ENCODE measurements at regions not wholly inside any gene's neighbourhood (a gene's known extent, or its start where the extent isn't known, plus 50 kb on each side); places are given as distances from the start of the nearest gene placed in this dataset.

DNA sequence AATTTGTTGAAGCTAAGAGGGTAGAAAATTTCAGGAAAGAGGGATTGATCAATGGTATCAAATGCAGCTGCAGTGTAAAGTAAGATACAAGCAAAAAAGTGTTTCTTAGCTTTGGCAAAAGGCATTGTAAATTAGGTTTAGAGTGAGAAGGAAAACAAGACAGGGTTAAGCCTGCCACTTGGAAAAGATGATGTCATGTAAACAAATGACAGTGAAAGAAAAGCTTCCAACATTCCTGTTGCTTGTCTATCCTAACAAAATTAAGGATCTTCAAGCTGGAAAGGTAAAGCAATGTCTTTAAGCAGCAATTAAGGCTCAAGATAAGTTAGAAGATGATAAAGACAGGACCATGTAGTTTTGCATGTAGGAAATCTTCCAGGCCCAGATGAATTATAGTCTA is 139.1 kb upstream of the PPP2R2B start:
- H3K27ac ChIP-seq = no peak overlapping the region
- intact Hi-C loops (cut with DNase I; ENCODE audit: low total_unique reads) = no loop called here

DNA sequence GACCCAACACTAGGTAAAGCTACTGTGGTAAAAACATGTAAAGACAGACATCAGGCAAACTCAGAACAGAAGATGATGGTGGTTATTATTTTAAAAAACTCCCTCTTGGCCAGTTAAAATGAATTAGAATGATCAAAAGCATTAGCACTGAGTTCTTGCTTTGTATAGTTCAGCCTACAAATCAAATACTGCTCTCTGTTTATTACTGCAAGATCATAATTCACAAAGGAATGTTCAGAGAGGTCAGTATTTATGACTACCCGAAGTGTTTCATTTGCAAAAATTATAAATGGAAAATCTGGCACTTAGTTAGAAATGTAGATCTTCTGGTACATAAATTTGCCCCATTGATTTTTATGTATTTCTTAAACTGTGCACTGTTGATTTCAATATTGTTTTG is 140.3 kb upstream of the PPP2R2B start:
- DNase-seq = no peak
- Histone ChIP-seq H3K27ac (no peak overlapping the region), H3K9me3 (no peaks in the 10 kb centered on the region), H3K4me3 (no peak overlapping the region), H3K4me1 (no peaks in the 10 kb centered on the region), H3K27me3 (no peaks in the 10 kb centered on the region), H3K36me3 (ENCODE audit: low read depth, missing control alignments) (no peaks in the 10 kb centered on the region)
- WGBS, 2 donors = 18 to 35% methylated on average over 1 of the region's 1 CpG
- intact Hi-C loops (cut with DNase I; ENCODE audit: low total_unique reads) = no loop called here
- TF ChIP-seq, protein P1, sequence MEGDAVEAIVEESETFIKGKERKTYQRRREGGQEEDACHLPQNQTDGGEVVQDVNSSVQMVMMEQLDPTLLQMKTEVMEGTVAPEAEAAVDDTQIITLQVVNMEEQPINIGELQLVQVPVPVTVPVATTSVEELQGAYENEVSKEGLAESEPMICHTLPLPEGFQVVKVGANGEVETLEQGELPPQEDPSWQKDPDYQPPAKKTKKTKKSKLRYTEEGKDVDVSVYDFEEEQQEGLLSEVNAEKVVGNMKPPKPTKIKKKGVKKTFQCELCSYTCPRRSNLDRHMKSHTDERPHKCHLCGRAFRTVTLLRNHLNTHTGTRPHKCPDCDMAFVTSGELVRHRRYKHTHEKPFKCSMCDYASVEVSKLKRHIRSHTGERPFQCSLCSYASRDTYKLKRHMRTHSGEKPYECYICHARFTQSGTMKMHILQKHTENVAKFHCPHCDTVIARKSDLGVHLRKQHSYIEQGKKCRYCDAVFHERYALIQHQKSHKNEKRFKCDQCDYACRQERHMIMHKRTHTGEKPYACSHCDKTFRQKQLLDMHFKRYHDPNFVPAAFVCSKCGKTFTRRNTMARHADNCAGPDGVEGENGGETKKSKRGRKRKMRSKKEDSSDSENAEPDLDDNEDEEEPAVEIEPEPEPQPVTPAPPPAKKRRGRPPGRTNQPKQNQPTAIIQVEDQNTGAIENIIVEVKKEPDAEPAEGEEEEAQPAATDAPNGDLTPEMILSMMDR (IDR thresholded peaks at IDR 0.05) = no peak
- TF ChIP-seq POLR2A (IDR thresholded peaks at IDR 0.05) = no peak

More for the DNA sequence above, 139.1 kb upstream of the PPP2R2B start:
- Histone ChIP-seq H3K36me3 (ENCODE audit: low read depth, missing control alignments) (no peaks in the 10 kb centered on the region), H3K4me1 (no peaks in the 10 kb centered on the region), H3K4me3 (no peak overlapping the region), H3K9me3 (no peaks in the 10 kb centered on the region), H3K27me3 (no peaks in the 10 kb centered on the region)
- no peak for DNase-seq
- TF ChIP-seq, protein P1 (IDR thresholded peaks at IDR 0.05) = no peak
- TF ChIP-seq POLR2A (IDR thresholded peaks at IDR 0.05) = no peak

DNA sequence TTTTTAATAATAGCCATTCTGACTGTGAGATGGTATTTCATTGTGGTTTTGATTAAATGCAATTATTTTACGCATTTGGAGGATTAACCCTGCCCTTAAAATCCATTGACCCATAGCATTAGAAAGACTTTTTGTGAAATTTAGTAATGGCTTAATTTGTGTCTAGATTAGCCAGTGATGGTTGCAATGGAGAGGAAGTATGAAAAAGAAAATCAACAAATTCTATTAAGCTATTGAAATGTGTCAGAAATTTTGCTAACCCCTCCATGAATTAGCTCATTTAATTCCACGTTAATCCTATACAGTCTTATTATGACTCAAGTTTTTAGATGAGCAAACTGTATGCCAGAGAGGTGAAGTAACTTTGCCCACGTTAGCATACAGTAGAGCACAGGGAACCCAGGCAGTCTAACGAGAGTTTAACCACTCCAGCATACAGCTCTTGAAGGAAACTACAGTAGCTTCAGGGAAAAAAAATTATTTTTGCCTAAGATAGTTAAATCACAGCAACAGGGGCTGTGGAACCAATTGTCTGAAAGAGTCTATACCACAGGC is 158.2 kb upstream of the PPP2R2B start:
- Histone ChIP-seq H3K27ac (no peak overlapping the region), H3K27me3 (no peaks in the 10 kb centered on the region), H3K9me3 (no peaks in the 10 kb centered on the region), H3K4me3 (no peak overlapping the region), H3K4me1 (no peaks in the 10 kb centered on the region), H3K36me3 (ENCODE audit: low read depth, missing control alignments) (no peaks in the 10 kb centered on the region)
- no peak for DNase-seq
- 87 to 91% methylated on average over 4 of the region's 4 CpGs for WGBS, 2 donors
- intact Hi-C loops (cut with DNase I; ENCODE audit: low total_unique reads) = no loop called here
- no peak for TF ChIP-seq POLR2A (IDR thresholded peaks at IDR 0.05)
- TF ChIP-seq, protein P1 (IDR thresholded peaks at IDR 0.05) = no peak

DNA sequence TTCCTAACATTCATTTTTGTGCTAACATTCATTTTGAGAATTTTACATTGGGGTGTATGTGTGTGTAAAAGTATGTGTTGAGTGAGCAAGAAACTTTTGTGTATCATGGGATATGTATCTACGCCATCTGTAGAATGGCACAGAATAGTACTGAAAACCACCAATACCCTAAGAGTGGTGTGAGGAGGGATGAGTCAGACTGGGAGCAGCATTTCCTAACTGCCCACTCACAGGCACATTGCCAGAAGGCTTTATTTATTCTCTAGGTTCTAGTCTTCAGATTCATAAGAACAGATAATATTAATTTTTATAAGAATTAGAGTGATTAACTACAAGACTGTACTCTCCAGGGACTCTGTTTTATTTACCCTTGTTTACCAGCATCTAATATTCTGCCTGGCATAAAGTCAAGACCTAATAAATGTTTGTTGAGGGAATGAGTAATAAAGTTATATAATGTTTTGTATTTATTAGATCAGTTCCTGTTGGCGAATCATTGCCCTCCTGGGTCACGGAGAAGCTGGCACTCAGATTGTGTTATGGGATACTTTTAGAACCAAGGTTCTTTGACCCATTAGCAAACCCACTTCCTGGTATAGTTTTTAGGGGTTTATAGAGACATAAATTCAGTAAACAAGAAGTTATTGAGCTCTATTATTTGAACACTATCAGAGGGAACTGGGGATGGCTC is 159.1 kb upstream of the PPP2R2B start:
- Histone ChIP-seq H3K4me3 (no peak overlapping the region), H3K36me3 (ENCODE audit: low read depth, missing control alignments) (no peaks in the 10 kb centered on the region), H3K4me1 (no peaks in the 10 kb centered on the region), H3K27ac (no peak overlapping the region), H3K27me3 (no peaks in the 10 kb centered on the region), H3K9me3 (no peaks in the 10 kb centered on the region)
- TF ChIP-seq POLR2A (IDR thresholded peaks at IDR 0.05) = no peak
- TF ChIP-seq, protein P1 (IDR thresholded peaks at IDR 0.05) = no peak
- WGBS, 2 donors = 85 to 96% methylated on average over 3 of the region's 3 CpGs
- intact Hi-C loops (cut with DNase I; ENCODE audit: low total_unique reads) = no loop called here
- DNase-seq = no peak

DNA sequence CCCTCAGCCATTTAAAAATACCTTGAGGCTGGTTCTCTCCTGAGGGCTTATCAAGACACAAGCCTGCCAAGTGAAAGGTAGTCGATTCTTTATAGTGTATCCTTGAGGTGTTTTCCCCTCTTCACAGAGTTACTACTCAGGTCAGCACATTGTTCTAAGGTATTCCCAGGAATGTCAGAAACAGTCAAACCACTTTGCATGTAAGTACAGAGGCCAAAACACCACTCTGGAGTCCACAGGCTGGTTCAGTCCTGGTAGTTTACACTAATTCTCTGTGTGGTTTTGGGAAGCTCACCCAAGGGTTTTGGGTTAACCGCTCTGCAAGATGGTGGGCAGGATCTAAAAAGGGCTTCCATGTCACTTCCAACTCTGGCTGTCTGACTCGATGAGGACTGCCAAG is 162.3 kb upstream of the PPP2R2B start:
- H3K4me3 ChIP-seq = no peak overlapping the region
- H3K27ac ChIP-seq = no peak overlapping the region
- no peaks in the 10 kb centered on the region for H3K27me3 ChIP-seq
- H3K4me1 ChIP-seq = no peaks in the 10 kb centered on the region
- no peaks in the 10 kb centered on the region for H3K36me3 ChIP-seq (ENCODE audit: low read depth, missing control alignments)
- TF ChIP-seq, protein P1 (IDR thresholded peaks at IDR 0.05) = no peak
- TF ChIP-seq POLR2A (IDR thresholded peaks at IDR 0.05) = no peak
- DNase-seq = no peak
- 74 to 93% methylated on average over 2 to 3 of the region's 3 CpGs for WGBS, 2 donors
- no peaks in the 10 kb centered on the region for H3K9me3 ChIP-seq
- intact Hi-C loops (cut with DNase I; ENCODE audit: low total_unique reads) = no loop called here
